H9 (cell line): ENCODE measurements at regions not wholly inside any gene's neighbourhood (a gene's known extent, or its start where the extent isn't known, plus 50 kb on each side); places are given as distances from the start of the nearest gene placed in this dataset.

Experiments
- DNase-seq: peaks from one replicate; pipeline ENCODE4 v3.0.0-alpha.2; 2017
- H2AFZ ChIP-seq: one replicate; pipeline ENCODE4 v1.6.1; 2013; ENCODE audit warnings: mild to moderate bottlenecking, low read length, control low read depth, moderate library complexity
- H2AK5ac ChIP-seq: 2 replicates; pipeline ENCODE4 v1.6.1; 2013; ENCODE audit warnings: low read length, control low read depth, mixed read lengths; ENCODE audit not compliant: insufficient read length
- H2BK120ac ChIP-seq: one replicate; pipeline ENCODE4 v1.6.1; 2013; ENCODE audit warnings: low read depth, mild to moderate bottlenecking, low read length, control low read depth, inconsistent platforms; ENCODE audit not compliant: poor library complexity, severe bottlenecking
- H2BK12ac ChIP-seq: 2 replicates; pipeline ENCODE4 v1.6.1; 2013; ENCODE audit warnings: low read length, control low read depth, mixed read lengths, low read depth; ENCODE audit not compliant: insufficient read length
- H2BK15ac ChIP-seq: 2 replicates; pipeline ENCODE4 v1.6.1; 2013; ENCODE audit warnings: low read depth, low read length, control low read depth
- H2BK20ac ChIP-seq: one replicate; pipeline ENCODE4 v1.6.1; 2013; ENCODE audit warnings: low read depth, mild to moderate bottlenecking, low read length, control low read depth, inconsistent platforms; ENCODE audit not compliant: poor library complexity, severe bottlenecking
- H2BK5ac ChIP-seq: 2 replicates; pipeline ENCODE4 v1.6.1; 2013; ENCODE audit warnings: low read length, control low read depth, mixed read lengths; ENCODE audit not compliant: insufficient read length
- H3K14ac ChIP-seq: 2 replicates; pipeline ENCODE4 v1.6.1; 2013; ENCODE audit warnings: low read length, control low read depth; ENCODE audit not compliant: insufficient read depth
- H3K18ac ChIP-seq: 2 replicates; pipeline ENCODE4 v1.6.1; 2013; ENCODE audit warnings: low read depth, mild to moderate bottlenecking, mixed read lengths, low read length, control low read depth; ENCODE audit not compliant: insufficient read length
- H3K23ac ChIP-seq: 2 replicates; pipeline ENCODE4 v1.6.1; 2013; ENCODE audit warnings: low read length, control low read depth, mixed read lengths, low read depth; ENCODE audit not compliant: insufficient read length
- H3K23me2 ChIP-seq: 2 replicates; pipeline ENCODE4 v1.6.1; 2013; ENCODE audit warnings: low read depth, mild to moderate bottlenecking, mixed read lengths, low read length, control low read depth; ENCODE audit not compliant: insufficient read length, poor library complexity, severe bottlenecking
- H3K27ac ChIP-seq: 2 replicates; pipeline ENCODE4 v1.5.1; 2013; ENCODE audit warnings: low read length, control low read depth, mixed read lengths, low read depth; ENCODE audit not compliant: insufficient read length
- H3K27me3 ChIP-seq: 2 replicates; pipeline ENCODE4 v1.6.1; 2013; ENCODE audit warnings: low read length, control low read depth, inconsistent platforms; ENCODE audit not compliant: insufficient read depth
- H3K4ac ChIP-seq: 2 replicates; pipeline ENCODE4 v1.6.1; 2013; ENCODE audit warnings: low read depth, mild to moderate bottlenecking, control low read depth, inconsistent platforms, low read length, moderate library complexity
- H3K4me1 ChIP-seq: 2 replicates; pipeline ENCODE4 v1.6.1; 2013; ENCODE audit warnings: low read length, control low read depth, inconsistent platforms; ENCODE audit not compliant: insufficient read depth
- H3K4me2 ChIP-seq: 2 replicates; pipeline ENCODE4 v1.6.1; 2013; ENCODE audit warnings: low read length, control low read depth, mixed read lengths; ENCODE audit not compliant: insufficient read length, insufficient read depth
- H3K56ac ChIP-seq: 2 replicates; pipeline ENCODE4 v1.6.1; 2013; ENCODE audit warnings: low read depth, mild to moderate bottlenecking, mixed read lengths, low read length, control low read depth; ENCODE audit not compliant: insufficient read length
- H3K79me1 ChIP-seq: 2 replicates; pipeline ENCODE4 v1.6.1; 2013; ENCODE audit warnings: low read depth, mild to moderate bottlenecking, moderate library complexity, low read length, control low read depth, inconsistent platforms; ENCODE audit not compliant: insufficient read depth, poor library complexity, severe bottlenecking
- H3K79me2 ChIP-seq: 2 replicates; pipeline ENCODE4 v1.6.1; 2013; ENCODE audit warnings: low read length, control low read depth, inconsistent platforms; ENCODE audit not compliant: insufficient read depth
- H3K9ac ChIP-seq: 2 replicates; pipeline ENCODE4 v1.6.1; 2013; ENCODE audit warnings: low read length, control low read depth, mixed read lengths; ENCODE audit not compliant: insufficient read length; ENCODE audit errors: extremely low read depth
- H3K9me3 ChIP-seq: one replicate; pipeline ENCODE4 v1.6.1; 2013; ENCODE audit warnings: low read depth, low read length, inconsistent platforms; ENCODE audit not compliant: control insufficient read depth
- H3T11ph ChIP-seq: one replicate; pipeline ENCODE4 v1.6.1; 2013; ENCODE audit warnings: mild to moderate bottlenecking, low read length, control low read depth, inconsistent platforms
- H4K20me1 ChIP-seq: one replicate; pipeline ENCODE4 v1.6.1; 2013; ENCODE audit not compliant: control insufficient read depth, insufficient read length, insufficient read depth
- H4K5ac ChIP-seq: 2 replicates; pipeline ENCODE4 v1.6.1; 2013; ENCODE audit warnings: low read depth, mild to moderate bottlenecking, mixed read lengths, low read length, control low read depth; ENCODE audit not compliant: insufficient read length
- H4K8ac ChIP-seq: replicated peaks from 2 replicates; pipeline ENCODE4 v1.6.1; 2013; ENCODE audit warnings: low read length, control low read depth, mixed read lengths, low read depth; ENCODE audit not compliant: insufficient read length
- H4K91ac ChIP-seq: 2 replicates; pipeline ENCODE4 v1.6.1; 2013; ENCODE audit warnings: low read depth, mild to moderate bottlenecking, moderate library complexity, mixed read lengths, low read length, control low read depth; ENCODE audit not compliant: insufficient read length
- H3K27ac Mint-ChIP-seq, 3 experiments: 2 replicates in 2 of 3; 3 replicates in 1 of 3; pipeline ENCODE4 v1.8.0; 2020 to 2021; ENCODE audit warnings: mixed read lengths in 3 of 3, mild to moderate bottlenecking in 1 of 3, moderate library complexity in 1 of 3
- H3K27me3 Mint-ChIP-seq: 2 replicates; pipeline ENCODE4 v1.8.0; 2021; ENCODE audit warnings: low read depth, mild to moderate bottlenecking, moderate library complexity, mixed read lengths
- H3K36me3 Mint-ChIP-seq, 3 experiments: 2 replicates in 2 of 3; 3 replicates in 1 of 3; pipeline ENCODE4 v1.8.0; 2020 to 2021; ENCODE audit warnings: low read depth in 3 of 3, mixed read lengths in 3 of 3; ENCODE audit not compliant: insufficient read depth in 1 of 3
- H3K4me1 Mint-ChIP-seq, 2 experiments: 2 replicates each; pipeline ENCODE4 v1.8.0; 2020; ENCODE audit warnings: mixed read lengths in 2 of 2
- H3K4me3 Mint-ChIP-seq, 2 experiments: 2 replicates in 1 of 2; 3 replicates in 1 of 2; pipeline ENCODE4 v1.8.0; 2020 to 2021; ENCODE audit warnings: mild to moderate bottlenecking in 2 of 2, mixed read lengths in 2 of 2, moderate library complexity in 1 of 2
- H3K9me3 Mint-ChIP-seq, 2 experiments: 2 replicates in 1 of 2; 3 replicates in 1 of 2; pipeline ENCODE4 v1.8.0; 2020; ENCODE audit warnings: mild to moderate bottlenecking in 2 of 2, mixed read lengths in 2 of 2, moderate library complexity in 1 of 2
- WGBS: extraction: QIAGEN DNeasy Blood & Tissue Kit; methylation state at CpG from one replicate; pipeline ENCODE4 v1.1.7; 2013; ENCODE audit warnings: missing lambda C conversion rate, low lambda C conversion rate, mixed read lengths; ENCODE audit not compliant: insufficient read length; ENCODE audit errors: extremely low coverage; 5-methylcytosine and 5-hydroxymethylcytosine counted together
- TF ChIP-seq, protein P1 (sequence below): fragments of 200-600 bp; sonication (generic); conservative IDR thresholded peaks from 3 replicates; pipeline ENCODE4 v1.8.0; 2021; ENCODE audit warnings: antibody characterized with exemption, mild to moderate bottlenecking

DNA sequence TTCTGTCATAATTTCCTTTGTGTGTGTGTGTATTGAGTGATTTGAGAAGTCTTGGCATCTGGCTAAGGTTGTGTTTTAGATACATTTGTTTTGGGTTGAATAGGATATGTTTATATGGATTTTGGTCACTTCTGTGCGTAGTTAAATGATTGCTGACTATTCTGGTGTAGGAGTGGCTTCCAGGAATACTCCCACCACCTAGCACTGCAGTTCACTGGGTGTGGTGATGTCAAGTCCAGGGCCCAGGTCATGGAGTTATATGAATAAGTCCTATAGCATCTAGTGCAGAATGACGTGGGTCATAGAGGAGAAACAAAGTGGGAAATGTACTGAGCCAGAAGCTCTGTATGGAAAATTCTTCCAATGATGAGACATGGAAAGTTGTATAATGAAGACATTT, 465.4 kb upstream of the CCL2 start:
- H3K14ac ChIP-seq, result no peak overlapping the region
- H4K20me1 ChIP-seq, result no peaks in the 10 kb centered on the region
- no peak for DNase-seq
- no peak overlapping the region for H3K27ac Mint-ChIP-seq
- no peak overlapping the region for H3K4me2 ChIP-seq
- H3K4me1 Mint-ChIP-seq, result peaks cover 15 to 18% of the 10 kb centered on the region in 2 experiments
- no peak overlapping the region for H3K18ac ChIP-seq
- H2BK20ac ChIP-seq, result no peak overlapping the region
- no peaks in the 10 kb centered on the region for H3K79me2 ChIP-seq
- H3K23ac ChIP-seq, result no peak overlapping the region
- no peak overlapping the region for H4K5ac ChIP-seq
- no peaks in the 10 kb centered on the region for H3K36me3 Mint-ChIP-seq
- no peak overlapping the region for H3T11ph ChIP-seq
- H2AK5ac ChIP-seq, result no peak overlapping the region
- no peaks in the 10 kb centered on the region for H3K27me3 ChIP-seq
- no peaks in the 10 kb centered on the region for H3K23me2 ChIP-seq
- no peak overlapping the region for H3K4me3 Mint-ChIP-seq
- peaks cover 6% of the 10 kb centered on the region for H3K4me1 ChIP-seq
- H2BK120ac ChIP-seq, result no peak overlapping the region
- H3K27me3 Mint-ChIP-seq, result no peaks in the 10 kb centered on the region
- no peak overlapping the region for H3K4ac ChIP-seq
- no peaks in the 10 kb centered on the region; a peak in 1 of 5 replicates for H3K9me3 Mint-ChIP-seq
- TF ChIP-seq, protein P1, sequence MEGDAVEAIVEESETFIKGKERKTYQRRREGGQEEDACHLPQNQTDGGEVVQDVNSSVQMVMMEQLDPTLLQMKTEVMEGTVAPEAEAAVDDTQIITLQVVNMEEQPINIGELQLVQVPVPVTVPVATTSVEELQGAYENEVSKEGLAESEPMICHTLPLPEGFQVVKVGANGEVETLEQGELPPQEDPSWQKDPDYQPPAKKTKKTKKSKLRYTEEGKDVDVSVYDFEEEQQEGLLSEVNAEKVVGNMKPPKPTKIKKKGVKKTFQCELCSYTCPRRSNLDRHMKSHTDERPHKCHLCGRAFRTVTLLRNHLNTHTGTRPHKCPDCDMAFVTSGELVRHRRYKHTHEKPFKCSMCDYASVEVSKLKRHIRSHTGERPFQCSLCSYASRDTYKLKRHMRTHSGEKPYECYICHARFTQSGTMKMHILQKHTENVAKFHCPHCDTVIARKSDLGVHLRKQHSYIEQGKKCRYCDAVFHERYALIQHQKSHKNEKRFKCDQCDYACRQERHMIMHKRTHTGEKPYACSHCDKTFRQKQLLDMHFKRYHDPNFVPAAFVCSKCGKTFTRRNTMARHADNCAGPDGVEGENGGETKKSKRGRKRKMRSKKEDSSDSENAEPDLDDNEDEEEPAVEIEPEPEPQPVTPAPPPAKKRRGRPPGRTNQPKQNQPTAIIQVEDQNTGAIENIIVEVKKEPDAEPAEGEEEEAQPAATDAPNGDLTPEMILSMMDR, result no peak
- H2BK5ac ChIP-seq, result no peak overlapping the region
- no peak overlapping the region for H2BK12ac ChIP-seq
- no peak overlapping the region for H4K8ac ChIP-seq
- H4K91ac ChIP-seq, result no peak overlapping the region
- WGBS, result no CpG with 5 or more reads among the region's 2 CpGs
- no peak overlapping the region for H2AFZ ChIP-seq
- H3K27ac ChIP-seq, result no peak overlapping the region
- H2BK15ac ChIP-seq, result no peak overlapping the region
- H3K9ac ChIP-seq, result no peak overlapping the region
- H3K56ac ChIP-seq, result no peak overlapping the region
- H3K79me1 ChIP-seq, result no peaks in the 10 kb centered on the region
- H3K9me3 ChIP-seq, result no peaks in the 10 kb centered on the region
